IMR-90 (cell line): ENCODE measurements at regions not wholly inside any gene's neighbourhood (a gene's known extent, or its start where the extent isn't known, plus 50 kb on each side); places are given as distances from the start of the nearest gene placed in this dataset.

Experiments
- BHLHE40 ChIP-seq: fragments of 150-350 bp; IDR thresholded peaks from 2 replicates; pipeline ENCODE4 v1.6.1; 2016; ENCODE audit warnings: mild to moderate bottlenecking, low read depth, low read length
- CHD1 ChIP-seq: IDR thresholded peaks from 2 replicates; pipeline ENCODE4 v1.6.1; 2012; ENCODE audit warnings: low read depth, low read length, improper control_type of control experiment
- FOS ChIP-seq: fragments of 150-350 bp; IDR thresholded peaks from 2 replicates; pipeline ENCODE4 v1.6.1; 2016; ENCODE audit warnings: low read depth, low read length
- MAZ ChIP-seq: IDR thresholded peaks from 2 replicates; pipeline ENCODE4 v1.6.1; 2012; ENCODE audit warnings: low read depth, mild to moderate bottlenecking, low read length, improper control_type of control experiment, moderate library complexity, borderline replicate concordance
- POLR2A ChIP-seq: IDR thresholded peaks from 2 replicates; pipeline ENCODE4 v1.6.1; 2012; ENCODE audit warnings: mild to moderate bottlenecking, low read depth, low read length
- RAD21 ChIP-seq: IDR thresholded peaks from 2 replicates; pipeline ENCODE4 v1.6.1; 2012; ENCODE audit warnings: low read length, improper control_type of control experiment
- RCOR1 ChIP-seq: IDR thresholded peaks from 2 replicates; pipeline ENCODE4 v1.6.1; 2012; ENCODE audit warnings: mild to moderate bottlenecking, low read length, improper control_type of control experiment; ENCODE audit not compliant: insufficient replicate concordance
- RFX5 ChIP-seq: IDR thresholded peaks from 2 replicates; pipeline ENCODE4 v1.8.0; 2012; ENCODE audit warnings: low read depth, mild to moderate bottlenecking, low read length, moderate library complexity
- SMC3 ChIP-seq: fragments of 150-350 bp; IDR thresholded peaks from 2 replicates; pipeline ENCODE4 v1.6.1; 2016; ENCODE audit warnings: low read depth, mild to moderate bottlenecking, antibody characterized with exemption, low read length, moderate library complexity
- TF ChIP-seq, protein P1 (sequence below): conservative IDR thresholded peaks from 2 replicates; pipeline ENCODE4 v1.5.1; 2012; ENCODE audit warnings: mild to moderate bottlenecking, low read depth, low read length, improper control_type of control experiment
- TF ChIP-seq, protein P2 (sequence below): fragments of 150-350 bp; IDR thresholded peaks from 2 replicates; pipeline ENCODE4 v1.6.1; 2016; ENCODE audit warnings: low read depth, mild to moderate bottlenecking, low read length, moderate library complexity, borderline replicate concordance

DNA sequence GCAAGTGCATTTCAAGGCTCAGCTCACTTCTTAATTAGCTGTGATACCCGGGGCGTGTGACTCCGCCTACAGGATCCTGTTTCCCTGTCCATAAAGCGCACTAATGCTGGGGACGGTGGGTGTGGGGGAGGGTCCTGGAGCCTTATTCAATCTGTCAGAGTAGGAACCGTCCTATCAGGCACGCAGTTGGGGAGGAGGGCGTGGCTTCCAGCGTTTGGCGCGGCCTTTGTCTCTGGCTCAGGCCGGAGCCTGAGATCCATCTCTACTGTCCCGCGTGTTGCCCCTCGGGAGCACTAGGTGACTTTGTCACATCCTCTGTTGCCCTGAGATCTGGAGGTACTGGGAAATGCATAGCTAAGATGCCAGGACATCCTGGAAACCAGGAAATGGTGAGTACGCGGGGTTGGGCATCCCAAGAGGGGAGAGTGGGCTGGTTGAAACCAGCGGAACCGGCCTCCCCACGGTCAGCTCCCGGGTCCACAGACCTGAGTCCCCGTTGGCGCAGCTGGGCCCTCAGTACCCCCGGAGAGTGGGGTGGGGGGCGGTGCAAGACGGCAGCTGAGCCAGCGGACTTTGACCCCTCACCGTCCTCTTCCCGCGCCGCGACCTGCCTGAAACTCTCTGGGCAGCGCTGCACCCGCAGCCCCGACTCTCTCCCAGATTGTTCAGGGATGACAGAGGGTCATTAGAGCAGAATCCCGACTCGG is 104.4 kb upstream of the ZNF92 start:
- TF ChIP-seq FOS (no peak), RFX5 (no peak), POLR2A (no peak), SMC3 (no peak), MAZ (no peak), BHLHE40 (no peak), CHD1 (no peak), RAD21 (no peak), RCOR1 (no peak)
- TF ChIP-seq, protein P1, sequence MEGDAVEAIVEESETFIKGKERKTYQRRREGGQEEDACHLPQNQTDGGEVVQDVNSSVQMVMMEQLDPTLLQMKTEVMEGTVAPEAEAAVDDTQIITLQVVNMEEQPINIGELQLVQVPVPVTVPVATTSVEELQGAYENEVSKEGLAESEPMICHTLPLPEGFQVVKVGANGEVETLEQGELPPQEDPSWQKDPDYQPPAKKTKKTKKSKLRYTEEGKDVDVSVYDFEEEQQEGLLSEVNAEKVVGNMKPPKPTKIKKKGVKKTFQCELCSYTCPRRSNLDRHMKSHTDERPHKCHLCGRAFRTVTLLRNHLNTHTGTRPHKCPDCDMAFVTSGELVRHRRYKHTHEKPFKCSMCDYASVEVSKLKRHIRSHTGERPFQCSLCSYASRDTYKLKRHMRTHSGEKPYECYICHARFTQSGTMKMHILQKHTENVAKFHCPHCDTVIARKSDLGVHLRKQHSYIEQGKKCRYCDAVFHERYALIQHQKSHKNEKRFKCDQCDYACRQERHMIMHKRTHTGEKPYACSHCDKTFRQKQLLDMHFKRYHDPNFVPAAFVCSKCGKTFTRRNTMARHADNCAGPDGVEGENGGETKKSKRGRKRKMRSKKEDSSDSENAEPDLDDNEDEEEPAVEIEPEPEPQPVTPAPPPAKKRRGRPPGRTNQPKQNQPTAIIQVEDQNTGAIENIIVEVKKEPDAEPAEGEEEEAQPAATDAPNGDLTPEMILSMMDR, result no peak
- TF ChIP-seq, protein P2, sequence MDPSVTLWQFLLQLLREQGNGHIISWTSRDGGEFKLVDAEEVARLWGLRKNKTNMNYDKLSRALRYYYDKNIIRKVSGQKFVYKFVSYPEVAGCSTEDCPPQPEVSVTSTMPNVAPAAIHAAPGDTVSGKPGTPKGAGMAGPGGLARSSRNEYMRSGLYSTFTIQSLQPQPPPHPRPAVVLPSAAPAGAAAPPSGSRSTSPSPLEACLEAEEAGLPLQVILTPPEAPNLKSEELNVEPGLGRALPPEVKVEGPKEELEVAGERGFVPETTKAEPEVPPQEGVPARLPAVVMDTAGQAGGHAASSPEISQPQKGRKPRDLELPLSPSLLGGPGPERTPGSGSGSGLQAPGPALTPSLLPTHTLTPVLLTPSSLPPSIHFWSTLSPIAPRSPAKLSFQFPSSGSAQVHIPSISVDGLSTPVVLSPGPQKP, result no peak
